NT2/D1 (cell line): ENCODE measurements at regions not wholly inside any gene's neighbourhood (a gene's known extent, or its start where the extent isn't known, plus 50 kb on each side); places are given as distances from the start of the nearest gene placed in this dataset.
"Not testable (repeated sequence)": the region's sequence is repeated elsewhere in the genome, so short reads cannot be mapped to it uniquely, and the experiment has no call there.

Experiments used
- DNase-seq: peaks from one replicate; pipeline ENCODE4 v3.0.0-alpha.2; 2011; ENCODE audit warnings: low read depth, low spot score
- H3K27me3 ChIP-seq: 2 replicates; pipeline ENCODE4 v1.6.0; 2011; ENCODE audit warnings: mild to moderate bottlenecking; ENCODE audit not compliant: insufficient read length, insufficient read depth
- H3K36me3 ChIP-seq: 2 replicates; pipeline ENCODE4 v1.6.1; 2011; ENCODE audit warnings: mild to moderate bottlenecking, low read length, mixed read lengths; ENCODE audit not compliant: insufficient read depth, insufficient read length
- H3K4me1 ChIP-seq: 2 replicates; pipeline ENCODE4 v1.5.1; 2011; ENCODE audit not compliant: insufficient read depth, insufficient read length
- H3K4me3 ChIP-seq: 2 replicates; pipeline ENCODE4 v1.5.1; 2011; ENCODE audit warnings: low read depth; ENCODE audit not compliant: insufficient read length
- H3K9ac ChIP-seq: 2 replicates; pipeline ENCODE4 v1.6.0; 2011; ENCODE audit warnings: low read depth; ENCODE audit not compliant: insufficient read length
- H3K9me3 ChIP-seq: 2 replicates; pipeline ENCODE4 v1.5.1; 2011; ENCODE audit warnings: mild to moderate bottlenecking, low read length; ENCODE audit not compliant: insufficient read depth
- SUZ12 ChIP-seq: IDR thresholded peaks from 2 replicates; pipeline ENCODE4 v1.6.1; 2011; ENCODE audit not compliant: insufficient read length, insufficient read depth; ENCODE audit errors: extremely low read depth
- YY1 ChIP-seq: IDR thresholded peaks from 2 replicates; pipeline ENCODE4 v1.6.1; 2011; ENCODE audit not compliant: insufficient read length, insufficient read depth
- ZNF274 ChIP-seq: IDR thresholded peaks from 2 replicates; pipeline ENCODE4 v1.6.1; 2011; ENCODE audit warnings: mild to moderate bottlenecking, low read depth, low read length

DNA sequence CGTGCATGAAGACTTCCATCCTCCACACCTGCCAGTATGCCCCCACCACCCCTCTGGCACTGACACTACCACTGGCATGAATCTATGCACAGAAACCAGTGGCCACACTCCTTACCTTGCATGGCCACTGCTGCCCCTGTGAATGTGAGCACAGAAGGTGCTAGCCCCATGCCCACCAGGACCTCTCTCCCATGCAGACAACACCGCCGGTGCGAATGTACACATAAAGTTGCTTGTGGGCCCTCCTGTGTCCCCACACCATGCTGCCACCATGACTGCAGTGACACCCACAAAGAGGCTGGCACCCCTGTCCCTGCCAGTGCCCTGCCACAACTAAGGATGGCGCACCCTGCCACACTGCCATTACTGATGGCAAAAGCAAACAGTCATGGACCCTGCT, 289.5 kb upstream of the KCND2 start:
- H3K4me3 ChIP-seq = no peak overlapping the region
- H3K9ac ChIP-seq = no peak overlapping the region
- DNase-seq = no peak
- no peaks in the 10 kb centered on the region for H3K4me1 ChIP-seq
- TF ChIP-seq ZNF274 = no peak
- TF ChIP-seq YY1 = no peak
- TF ChIP-seq SUZ12 = no peak
- no peaks in the 10 kb centered on the region for H3K36me3 ChIP-seq
- H3K9me3 ChIP-seq = no peaks in the 10 kb centered on the region
- H3K27me3 ChIP-seq = no peaks in the 10 kb centered on the region

DNA sequence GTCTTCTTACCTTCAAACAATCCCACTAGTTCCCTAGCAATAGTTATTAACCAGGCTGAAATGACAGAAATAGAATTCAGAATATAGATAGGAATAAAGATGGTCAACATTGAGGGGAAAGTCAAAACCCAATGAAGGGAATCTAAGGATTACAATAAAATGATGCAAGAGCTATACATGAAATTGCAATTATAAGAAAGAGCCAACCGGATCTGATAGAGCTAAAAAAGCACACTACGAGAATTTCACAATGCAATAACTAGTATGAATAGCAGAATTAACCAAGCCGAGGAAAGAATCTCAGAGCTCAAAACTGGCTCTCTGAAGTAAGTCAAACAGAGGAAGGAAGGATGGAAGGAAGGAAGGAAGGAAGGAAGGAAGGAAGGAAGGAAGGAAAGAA, 288.7 kb upstream of the KCND2 start:
- Histone ChIP-seq H3K9me3 (no peaks in the 10 kb centered on the region), H3K4me1 (no peaks in the 10 kb centered on the region), H3K4me3 (no peak overlapping the region), H3K9ac (no peak overlapping the region), H3K27me3 (no peaks in the 10 kb centered on the region), H3K36me3 (no peaks in the 10 kb centered on the region)
- DNase-seq = no peak
- TF ChIP-seq YY1 = no peak
- TF ChIP-seq ZNF274 = no peak
- TF ChIP-seq SUZ12 = no peak

GRCh38 chr7:119988401-119988800, 284.6 kb upstream of the KCND2 start:
- H3K27me3 ChIP-seq = no peaks in the 10 kb centered on the region
- no peaks in the 10 kb centered on the region for H3K4me1 ChIP-seq
- no peak for DNase-seq
- H3K9ac ChIP-seq = no peak overlapping the region
- H3K4me3 ChIP-seq = no peak overlapping the region
- TF ChIP-seq YY1 (no peak), SUZ12 (no peak), ZNF274 (no peak)
- H3K36me3 ChIP-seq = no peaks in the 10 kb centered on the region
- H3K9me3 ChIP-seq = no peaks in the 10 kb centered on the region

- no peak overlapping the region for H3K4me3 ChIP-seq
- DNase-seq = no peak
- H3K9ac ChIP-seq = no peak overlapping the region
- H3K27me3 ChIP-seq = no peaks in the 10 kb centered on the region
- TF ChIP-seq ZNF274 = no peak
- TF ChIP-seq SUZ12 = no peak
- no peak for TF ChIP-seq YY1
- H3K9me3 ChIP-seq = no peaks in the 10 kb centered on the region
- no peaks in the 10 kb centered on the region for H3K36me3 ChIP-seq
- H3K4me1 ChIP-seq = no peaks in the 10 kb centered on the region
Measured at GRCh38 chr7:119994928-119995327, 278.0 kb upstream of the KCND2 start.

GRCh38 chr7:119996634-119997033, 276.3 kb upstream of the KCND2 start:
- no peak for TF ChIP-seq ZNF274
- no peak for TF ChIP-seq SUZ12
- no peak for TF ChIP-seq YY1
- H3K4me3 ChIP-seq = no peak overlapping the region
- H3K4me1 ChIP-seq = no peaks in the 10 kb centered on the region
- H3K27me3 ChIP-seq = no peaks in the 10 kb centered on the region
- no peak for DNase-seq
- H3K9me3 ChIP-seq = no peaks in the 10 kb centered on the region
- no peak overlapping the region for H3K9ac ChIP-seq
- no peaks in the 10 kb centered on the region for H3K36me3 ChIP-seq

GRCh38 chr7:119999738-120000475, 273.1 kb upstream of the KCND2 start:
- no peak overlapping the region for H3K4me3 ChIP-seq
- H3K9me3 ChIP-seq = no peaks in the 10 kb centered on the region
- no peaks in the 10 kb centered on the region for H3K36me3 ChIP-seq
- DNase-seq = no peak
- H3K4me1 ChIP-seq = no peaks in the 10 kb centered on the region
- H3K9ac ChIP-seq = no peak overlapping the region
- no peak for TF ChIP-seq SUZ12
- no peak for TF ChIP-seq YY1
- TF ChIP-seq ZNF274 = no peak
- H3K27me3 ChIP-seq = no peaks in the 10 kb centered on the region

GRCh38 chr7:120005720-120006119, 267.3 kb upstream of the KCND2 start:
- Histone ChIP-seq H3K4me3 (no peak overlapping the region), H3K36me3 (no peaks in the 10 kb centered on the region), H3K9me3 (no peaks in the 10 kb centered on the region), H3K27me3 (no peaks in the 10 kb centered on the region), H3K9ac (no peak overlapping the region), H3K4me1 (no peaks in the 10 kb centered on the region)
- DNase-seq = no peak
- no peak for TF ChIP-seq YY1
- no peak for TF ChIP-seq SUZ12
- no peak for TF ChIP-seq ZNF274

GRCh38 chr7:120014301-120014700, 258.7 kb upstream of the KCND2 start:
- H3K4me3 ChIP-seq, H3K4me1 ChIP-seq, H3K27me3 ChIP-seq, H3K9ac ChIP-seq, DNase-seq, H3K9me3 ChIP-seq, H3K36me3 ChIP-seq: not testable (repeated sequence)
